IMR-90 (cell line): ENCODE measurements at regions not wholly inside any gene's neighbourhood (a gene's known extent, or its start where the extent isn't known, plus 50 kb on each side); places are given as distances from the start of the nearest gene placed in this dataset.

Source experiments
- ATAC-seq: fragments of 200-7000 bp; cut with Tn5 transposase; 2 replicates; pipeline ENCODE4 v1.9.1; 2020; ENCODE audit warnings: low read depth, mild to moderate bottlenecking, moderate library complexity
- BruUV-seq: library from RNA; stranded (reverse); fragments of 400-500 nt; replicated peaks from 2 replicates; lab custom pipeline; 2021; lab: Mats Ljungman, UMichigan
- CTCF ChIA-PET: fragments of 300-600 bp; formaldehyde crosslinking; extraction: SDS; loops from one replicate; lab custom pipeline; 2021; ENCODE audit warnings: antibody characterized with exemption; lab: Yijun Ruan, JAX
- POLR2A ChIA-PET: fragments of 300-600 bp; sonication (Branson Sonifier 250); formaldehyde crosslinking; loops from one replicate; lab custom pipeline; 2022; ENCODE audit warnings: antibody characterized with exemption; ENCODE audit not compliant: unreplicated experiment; lab: Charles Lee
- DNase-seq: peaks from one replicate; pipeline ENCODE4 v3.0.0; 2013
- H2AFZ ChIP-seq: replicated peaks from 2 replicates; pipeline ENCODE3; 2013; ENCODE audit warnings: low read length, mild to moderate bottlenecking; ENCODE audit not compliant: poor library complexity
- H2AK5ac ChIP-seq: 2 replicates; pipeline ENCODE4 v1.6.1; 2013; ENCODE audit warnings: low read depth, low read length, inconsistent platforms
- H2AK9ac ChIP-seq: replicated peaks from 2 replicates; pipeline ENCODE3; 2013; ENCODE audit warnings: mild to moderate bottlenecking, low read depth, low read length, moderate library complexity; ENCODE audit not compliant: poor library complexity
- H2BK120ac ChIP-seq: 2 replicates; pipeline ENCODE4 v1.6.1; 2013; ENCODE audit warnings: low read depth, low read length, inconsistent platforms
- H2BK15ac ChIP-seq: 3 replicates; pipeline ENCODE4 v1.6.1; 2013; ENCODE audit warnings: low read depth, low read length, inconsistent platforms
- H2BK20ac ChIP-seq: 2 replicates; pipeline ENCODE4 v1.6.1; 2013; ENCODE audit warnings: low read depth, mild to moderate bottlenecking, inconsistent platforms, low read length, moderate library complexity
- H2BK5ac ChIP-seq: 2 replicates; pipeline ENCODE4 v1.6.1; 2013; ENCODE audit warnings: mild to moderate bottlenecking, low read depth, low read length, inconsistent platforms; ENCODE audit not compliant: poor library complexity, severe bottlenecking
- H3K14ac ChIP-seq: replicated peaks from 2 replicates; pipeline ENCODE4 v1.6.1; 2013; ENCODE audit warnings: low read depth, low read length, inconsistent platforms
- H3K18ac ChIP-seq: 2 replicates; pipeline ENCODE4 v1.6.1; 2013; ENCODE audit warnings: low read depth, low read length, control low read depth
- H3K23ac ChIP-seq: 2 replicates; pipeline ENCODE4 v1.6.1; 2013; ENCODE audit warnings: low read depth, low read length, inconsistent platforms
- H3K27ac ChIP-seq: 2 replicates; pipeline ENCODE4 v1.5.1; 2013; ENCODE audit warnings: mild to moderate bottlenecking, control low read depth, low read length; ENCODE audit not compliant: insufficient read depth
- H3K27me3 ChIP-seq: 2 replicates; pipeline ENCODE4 v1.6.1; 2013; ENCODE audit warnings: low read length; ENCODE audit not compliant: control insufficient read depth, insufficient read depth
- H3K36me3 ChIP-seq: 2 replicates; pipeline ENCODE4 v1.6.1; 2013; ENCODE audit warnings: low read length, mixed read lengths; ENCODE audit not compliant: control insufficient read depth, insufficient read depth
- H3K4ac ChIP-seq: 2 replicates; pipeline ENCODE4 v1.6.1; 2013; ENCODE audit warnings: low read depth, low read length, inconsistent platforms
- H3K4me1 ChIP-seq: 2 replicates; pipeline ENCODE4 v1.6.1; 2013; ENCODE audit warnings: low read length, mixed read lengths; ENCODE audit not compliant: control insufficient read depth, insufficient read depth
- H3K4me2 ChIP-seq: 2 replicates; pipeline ENCODE4 v1.6.1; 2013; ENCODE audit warnings: low read depth, mild to moderate bottlenecking, control low read depth, low read length, moderate library complexity
- H3K4me3 ChIP-seq: 2 replicates; pipeline ENCODE4 v1.5.1; 2013; ENCODE audit warnings: low read depth, mild to moderate bottlenecking, control low read depth, low read length, moderate library complexity; ENCODE audit not compliant: insufficient read depth
- H3K56ac ChIP-seq: 2 replicates; pipeline ENCODE4 v1.6.1; 2013; ENCODE audit warnings: low read length, inconsistent platforms; ENCODE audit not compliant: insufficient read depth; ENCODE audit errors: extremely low read depth
- H3K79me1 ChIP-seq, 2 experiments: 2 replicates each; pipeline ENCODE4 v1.6.1; 2013; ENCODE audit warnings: low read length in 2 of 2, inconsistent platforms in 1 of 2, low read depth in 1 of 2
- H3K9ac ChIP-seq: 2 replicates; pipeline ENCODE4 v1.6.1; 2013; ENCODE audit warnings: low read depth, low read length, control low read depth
- H3K9me1 ChIP-seq: 2 replicates; pipeline ENCODE4 v1.6.1; 2013; ENCODE audit warnings: low read length, inconsistent platforms; ENCODE audit not compliant: insufficient read depth
- H3K9me3 ChIP-seq: 2 replicates; pipeline ENCODE4 v1.6.1; 2013; ENCODE audit warnings: low read length; ENCODE audit not compliant: control insufficient read depth, insufficient read depth
- H4K20me1 ChIP-seq: 2 replicates; pipeline ENCODE4 v1.6.1; 2013; ENCODE audit warnings: low read length, inconsistent platforms; ENCODE audit not compliant: insufficient read depth
- H4K5ac ChIP-seq: 2 replicates; pipeline ENCODE4 v1.6.1; 2013; ENCODE audit warnings: mild to moderate bottlenecking, low read depth, low read length, control low read depth
- H4K8ac ChIP-seq, 2 experiments: 2 replicates each; pipeline ENCODE4 v1.6.1; 2013; ENCODE audit warnings: low read depth in 2 of 2, low read length in 2 of 2, control low read depth in 1 of 2, inconsistent platforms in 1 of 2
- H4K91ac ChIP-seq: 2 replicates; pipeline ENCODE4 v1.6.1; 2013; ENCODE audit warnings: low read depth, low read length, inconsistent platforms; ENCODE audit not compliant: insufficient read depth
- BHLHE40 ChIP-seq: fragments of 150-350 bp; IDR thresholded peaks from 2 replicates; pipeline ENCODE4 v1.6.1; 2016; ENCODE audit warnings: mild to moderate bottlenecking, low read depth, low read length
- CEBPB ChIP-seq: IDR thresholded peaks from 2 replicates; pipeline ENCODE4 v1.6.1; 2012; ENCODE audit warnings: low read depth, low read length, improper control_type of control experiment
- CTCF ChIP-seq: conservative IDR thresholded peaks from 2 replicates; pipeline ENCODE4 v1.5.1; 2012; ENCODE audit warnings: mild to moderate bottlenecking, low read depth, low read length, improper control_type of control experiment
- MAZ ChIP-seq: IDR thresholded peaks from 2 replicates; pipeline ENCODE4 v1.6.1; 2012; ENCODE audit warnings: low read depth, mild to moderate bottlenecking, low read length, improper control_type of control experiment, moderate library complexity, borderline replicate concordance
- MXI1 ChIP-seq: IDR thresholded peaks from 2 replicates; pipeline ENCODE4 v1.6.1; 2012; ENCODE audit warnings: low read depth, mild to moderate bottlenecking, low read length, moderate library complexity, borderline replicate concordance
- RCOR1 ChIP-seq: IDR thresholded peaks from 2 replicates; pipeline ENCODE4 v1.6.1; 2012; ENCODE audit warnings: mild to moderate bottlenecking, low read length, improper control_type of control experiment; ENCODE audit not compliant: insufficient replicate concordance
- WGBS, 2 experiments: methylation state at CpG; one replicate each; pipeline versions ENCODE4 v1.1.5 to v1.1.7; 2013; ENCODE audit warnings: missing lambda C conversion rate in 2 of 2; ENCODE audit not compliant: insufficient read length in 1 of 2; ENCODE audit errors: extremely low coverage in 2 of 2; 5-methylcytosine and 5-hydroxymethylcytosine counted together
- dilution Hi-C: fragments of 300-500 bp; cut with HindIII; formaldehyde crosslinking; loops from one replicate; pipeline ENCODE4 v1.14.3; 2018; ENCODE audit warnings: low sequenced_read_pairs; ENCODE audit not compliant: unreplicated experiment
- in situ Hi-C: fragments of 300-500 bp; cut with MboI; formaldehyde crosslinking; loops from 3 replicates; pipeline ENCODE4 v1.14.3; 2019; ENCODE audit warnings: low sequenced_read_pairs, inconsistent platforms, mixed read lengths
- intact Hi-C: fragments of 100-400 bp; cut with micrococcal nuclease; formaldehyde crosslinking; loops from 2 replicates; pipeline ENCODE4 v1.10.0; 2022

DNA sequence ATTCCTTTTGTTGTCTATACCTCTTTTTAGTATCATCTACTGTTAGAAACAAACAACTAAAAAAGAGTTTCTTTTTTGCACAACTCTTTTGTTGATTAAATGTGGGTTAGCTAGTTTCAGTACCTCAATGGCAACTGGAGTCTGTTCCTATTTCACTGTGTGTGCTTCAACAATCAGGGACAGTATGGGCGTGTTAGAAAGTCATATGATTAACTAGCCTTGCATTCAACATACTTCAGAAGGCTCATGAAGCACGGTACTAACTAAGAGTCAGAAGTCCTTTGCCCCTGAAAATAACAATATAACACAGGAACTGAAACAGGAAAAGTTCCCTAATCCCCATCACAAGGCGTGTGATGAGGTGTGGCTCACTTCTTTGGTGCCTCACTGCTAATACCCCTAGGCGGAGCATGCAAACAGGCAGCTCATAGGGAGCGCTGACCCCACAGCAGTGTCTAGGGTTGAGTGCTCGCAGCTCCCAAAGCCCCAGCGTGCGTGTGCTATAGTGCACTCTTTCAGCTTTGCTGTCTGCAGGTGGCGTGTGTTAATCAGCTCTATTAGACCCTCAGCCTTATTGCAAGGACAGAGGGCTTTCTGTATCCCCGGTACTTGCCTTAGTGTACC, 203.1 kb upstream of the NDST3 start:
- Histone ChIP-seq H3K9me3 (no peaks in the 10 kb centered on the region), H3K27ac (no peak overlapping the region), H3K4me1 (no peaks in the 10 kb centered on the region), H3K4ac (no peak overlapping the region), H2AK5ac (no peak overlapping the region), H3K4me3 (no peak overlapping the region), H3K56ac (no peak overlapping the region), H3K4me2 (no peak overlapping the region), H3K36me3 (no peaks in the 10 kb centered on the region), H3K18ac (no peak overlapping the region), H4K20me1 (no peaks in the 10 kb centered on the region), H4K5ac (no peak overlapping the region), H3K23ac (no peak overlapping the region), H4K91ac (no peak overlapping the region), H2AK9ac (no peak overlapping the region), H2BK15ac (no peak overlapping the region), H3K9ac (no peak overlapping the region), H3K79me1 (no peaks in the 10 kb centered on the region), H2BK120ac (no peak overlapping the region), H4K8ac (no peak overlapping the region), H3K14ac (no peak overlapping the region), H3K27me3 (no peaks in the 10 kb centered on the region), H2BK5ac (no peak overlapping the region), H3K9me1 (no peaks in the 10 kb centered on the region), H2BK20ac (no peak overlapping the region), H2AFZ (no peak overlapping the region)
- ChIA-PET CTCF (no interaction called here), POLR2A (no interaction called here)
- DNase-seq (no peak), ATAC-seq (no peak)
- in situ Hi-C loops, result no loop called here
- TF ChIP-seq RCOR1, result no peak
- TF ChIP-seq CTCF, result no peak
- no peak for TF ChIP-seq MXI1
- TF ChIP-seq BHLHE40, result no peak
- TF ChIP-seq MAZ, result no peak
- no peak for TF ChIP-seq CEBPB
- 79% methylated on average over 3 of the region's 10 CpGs; no CpG with 5 or more reads in 1 of the 2 experiments for WGBS, 2 experiments
- no TSS peak for BruUV-seq
- intact Hi-C loops, result no loop called here
- dilution Hi-C loops, result no loop called here
